Activated naive CD4-positive, alpha-beta T cell treated with anti-CD3 and anti-CD28 coated beads, Interleukin-2, amount 50 U/mL, for 72 hours (primary cell): ENCODE measurements at regions not wholly inside any gene's neighbourhood (a gene's known extent, or its start where the extent isn't known, plus 50 kb on each side); places are given as distances from the start of the nearest gene placed in this dataset.

ENCODE experiments used
- ATAC-seq, 2 donors: fragments of 150-1000 bp; cut with Tn5 transposase; 2 replicates each; pipeline ENCODE4 v1.10.0; 2021; ENCODE audit warnings: mild to moderate bottlenecking in 2 of 2, moderate library complexity in 2 of 2
- DNase-seq, 2 donors: peaks; one replicate each; pipeline ENCODE4 v3.0.0; 2021 to 2022; ENCODE audit warnings: low spot score in 2 of 2
- H3K27ac Mint-ChIP-seq, 2 donors: one replicate each; pipeline ENCODE4 v1.8.0; 2022; ENCODE audit warnings: mild to moderate bottlenecking in 2 of 2, mixed read lengths in 2 of 2
- H3K36me3 Mint-ChIP-seq, 2 donors: one replicate each; pipeline ENCODE4 v1.8.0; 2022; ENCODE audit warnings: mixed read lengths in 2 of 2
- H3K9me3 Mint-ChIP-seq, 2 donors: one replicate each; pipeline ENCODE4 v1.8.0; 2022; ENCODE audit warnings: mixed read lengths in 2 of 2

- no peak for DNase-seq
- Mint-ChIP-seq H3K36me3 (peaks cover 5 to 8% of the 10 kb centered on the region in 2 donors), H3K9me3 (peaks cover 0 to 6% of the 10 kb centered on the region in 2 donors), H3K27ac (no peak overlapping the region)
- no peak for ATAC-seq
Measured at GRCh38 chr3:106113747-106114146, 244.9 kb upstream of the CBLB start.

DNA sequence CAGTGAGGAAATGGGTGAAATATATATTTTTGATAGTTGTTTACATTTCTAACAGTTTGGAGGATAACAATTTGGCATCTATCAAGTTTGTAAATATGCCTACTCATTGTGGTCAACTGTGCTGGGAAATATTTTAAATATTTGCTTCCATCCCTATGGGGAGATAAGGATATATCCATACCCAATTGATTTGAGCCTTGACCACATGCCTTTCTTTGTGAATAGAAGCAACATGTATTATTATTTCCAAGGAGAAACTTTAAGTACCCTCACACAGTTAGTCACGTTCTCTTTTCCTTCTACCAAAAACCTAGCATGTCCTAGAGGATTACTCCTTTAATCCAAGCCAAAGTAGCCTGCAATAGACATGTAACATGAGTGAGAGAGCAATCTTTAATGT, 245.4 kb upstream of the CBLB start:
- Mint-ChIP-seq H3K9me3 (peaks cover 0 to 6% of the 10 kb centered on the region in 2 donors), H3K36me3 (peaks cover 5 to 12% of the 10 kb centered on the region in 2 donors), H3K27ac (no peak overlapping the region)
- ATAC-seq (no peak), DNase-seq (no peak)

- H3K9me3 Mint-ChIP-seq: peaks cover 0 to 6% of the 10 kb centered on the region in 2 donors
- DNase-seq (no peak), ATAC-seq (no peak)
- peaks cover 5 to 17% of the 10 kb centered on the region in 2 donors for H3K36me3 Mint-ChIP-seq
- no peak overlapping the region for H3K27ac Mint-ChIP-seq
Measured at GRCh38 chr3:106114848-106115247, 246.0 kb upstream of the CBLB start.

DNA sequence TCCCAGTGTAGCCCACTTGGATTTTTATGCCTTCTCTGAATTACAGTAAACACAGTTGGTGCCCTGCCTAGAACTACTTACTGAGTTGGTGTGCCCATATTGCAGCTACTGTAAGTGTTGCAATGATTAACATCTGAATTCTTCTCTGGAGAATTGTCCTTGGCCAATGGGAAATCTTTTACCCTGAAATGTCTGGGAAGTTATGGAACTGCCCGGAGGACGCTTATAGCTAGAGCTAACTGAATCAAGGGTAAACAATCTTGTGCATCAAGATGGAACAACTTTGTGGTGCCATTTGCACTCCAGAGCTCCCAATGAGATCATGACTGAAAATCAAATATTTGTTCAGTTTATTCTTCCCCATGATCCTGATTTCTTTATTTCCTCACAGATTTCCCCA, 246.7 kb upstream of the CBLB start:
- Mint-ChIP-seq H3K9me3 (peaks cover 0 to 6% of the 10 kb centered on the region in 2 donors), H3K36me3 (peaks cover 5 to 17% of the 10 kb centered on the region in 2 donors), H3K27ac (no peak overlapping the region)
- ATAC-seq (no peak), DNase-seq (no peak)

GRCh38 chr3:106116733-106117489, 248.1 kb upstream of the CBLB start:
- ATAC-seq (no peak), DNase-seq (no peak)
- Mint-ChIP-seq H3K27ac (no peak overlapping the region), H3K9me3 (peaks cover 0 to 6% of the 10 kb centered on the region in 2 donors), H3K36me3 (peaks cover 5 to 17% of the 10 kb centered on the region in 2 donors)

GRCh38 chr3:106117490-106117858, 248.7 kb upstream of the CBLB start:
- Mint-ChIP-seq H3K36me3 (peaks cover 5 to 17% of the 10 kb centered on the region in 2 donors), H3K27ac (no peak overlapping the region), H3K9me3 (peaks cover 0 to 6% of the 10 kb centered on the region in 2 donors)
- ATAC-seq (no peak), DNase-seq (no peak)

- Mint-ChIP-seq H3K27ac (peak overlapping the region; percentile 39 to 81), H3K9me3 (peaks cover 0 to 6% of the 10 kb centered on the region in 2 donors), H3K36me3 (peaks cover 5 to 17% of the 10 kb centered on the region in 2 donors)
- DNase-seq: no peak
- ATAC-seq: peak; percentile 97 to 98
Measured at GRCh38 chr3:106119614-106120082, 250.8 kb upstream of the CBLB start.

GRCh38 chr3:106120356-106120755, 251.5 kb upstream of the CBLB start:
- Mint-ChIP-seq H3K27ac (peak overlapping the region in 1 of 2 donors; percentile 81), H3K9me3 (peaks cover 0 to 6% of the 10 kb centered on the region in 2 donors), H3K36me3 (peaks cover 5 to 17% of the 10 kb centered on the region in 2 donors)
- DNase-seq (no peak), ATAC-seq (peak in 1 of 2 donors; percentile 30)

GRCh38 chr3:106121491-106122289, 252.9 kb upstream of the CBLB start:
- ATAC-seq (no peak), DNase-seq (no peak)
- peaks cover under 1 to 10% of the 10 kb centered on the region in 2 donors for H3K36me3 Mint-ChIP-seq
- H3K9me3 Mint-ChIP-seq: peaks cover 0 to 8% of the 10 kb centered on the region in 2 donors
- H3K27ac Mint-ChIP-seq: no peak overlapping the region

- Mint-ChIP-seq H3K27ac (no peak overlapping the region), H3K9me3 (peaks cover 0 to 12% of the 10 kb centered on the region in 2 donors), H3K36me3 (no peaks in the 10 kb centered on the region)
- DNase-seq (no peak), ATAC-seq (no peak)
Measured at GRCh38 chr3:106124818-106125217, 256.0 kb upstream of the CBLB start.

- peaks cover 0 to 12% of the 10 kb centered on the region in 2 donors for H3K9me3 Mint-ChIP-seq
- no peak overlapping the region for H3K27ac Mint-ChIP-seq
- ATAC-seq (no peak), DNase-seq (no peak)
- no peaks in the 10 kb centered on the region for H3K36me3 Mint-ChIP-seq
Measured at GRCh38 chr3:106125321-106125720, 256.5 kb upstream of the CBLB start.

DNA sequence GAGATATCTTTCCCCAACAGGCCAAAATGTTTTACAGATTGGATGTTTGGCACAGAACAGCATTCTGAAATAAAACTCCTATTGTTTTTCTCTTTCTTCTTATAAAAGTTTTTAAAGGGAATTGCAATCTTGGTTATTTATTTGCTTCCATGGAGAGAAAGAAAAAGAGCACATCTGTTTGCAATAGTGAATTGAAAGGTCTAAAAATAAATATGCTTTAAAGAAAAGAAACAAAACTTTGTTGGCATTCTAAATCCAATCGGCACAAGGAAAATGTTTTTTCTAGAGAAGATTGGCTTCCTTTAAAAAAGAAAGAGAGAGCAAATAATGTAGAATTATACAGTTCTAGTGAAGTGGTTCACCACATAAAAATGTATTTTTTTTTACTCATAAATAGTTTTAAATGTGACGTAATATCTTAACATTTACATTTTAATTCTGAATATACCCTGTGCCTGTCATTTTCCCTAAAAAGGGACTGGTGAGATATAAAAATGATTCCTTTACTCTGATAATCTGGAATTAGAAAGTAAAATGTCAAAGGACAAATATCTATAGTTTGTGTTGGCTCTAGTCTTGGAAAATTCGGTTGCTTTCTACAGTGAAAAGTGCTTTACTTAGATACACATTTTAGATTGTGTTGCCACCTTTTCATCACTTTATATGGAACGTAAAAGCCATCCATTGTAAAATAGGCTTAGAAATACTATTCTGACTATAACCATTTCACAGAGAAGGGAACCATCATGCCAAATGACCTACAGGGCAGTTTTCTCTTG, 257.4 kb upstream of the CBLB start:
- no peaks in the 10 kb centered on the region for H3K36me3 Mint-ChIP-seq
- H3K9me3 Mint-ChIP-seq: peaks cover 0 to 12% of the 10 kb centered on the region in 2 donors
- no peak for DNase-seq
- no peak overlapping the region for H3K27ac Mint-ChIP-seq
- ATAC-seq: no peak

DNA sequence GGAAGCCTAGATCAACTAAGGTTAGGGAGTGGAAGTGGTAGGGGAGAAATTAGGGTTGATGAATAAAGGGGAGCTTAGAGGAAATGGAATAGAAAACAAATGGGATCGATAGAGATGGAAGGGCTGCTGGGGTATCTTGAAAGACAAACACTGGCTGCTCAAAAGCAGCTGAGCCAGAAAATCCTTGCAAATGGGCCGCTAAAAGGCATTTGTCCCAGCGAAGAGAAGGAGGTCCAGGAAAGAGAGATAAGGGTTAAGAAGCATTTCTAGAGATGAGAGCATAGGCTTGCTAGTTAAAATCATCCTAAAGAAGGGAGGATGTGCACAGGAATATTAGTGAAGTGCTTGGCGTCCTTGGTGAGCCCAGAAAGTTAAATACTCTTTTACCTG, 258.0 kb upstream of the CBLB start:
- H3K36me3 Mint-ChIP-seq: no peaks in the 10 kb centered on the region
- ATAC-seq (no peak), DNase-seq (no peak)
- no peak overlapping the region for H3K27ac Mint-ChIP-seq
- peaks cover 0 to 12% of the 10 kb centered on the region in 2 donors for H3K9me3 Mint-ChIP-seq

DNA sequence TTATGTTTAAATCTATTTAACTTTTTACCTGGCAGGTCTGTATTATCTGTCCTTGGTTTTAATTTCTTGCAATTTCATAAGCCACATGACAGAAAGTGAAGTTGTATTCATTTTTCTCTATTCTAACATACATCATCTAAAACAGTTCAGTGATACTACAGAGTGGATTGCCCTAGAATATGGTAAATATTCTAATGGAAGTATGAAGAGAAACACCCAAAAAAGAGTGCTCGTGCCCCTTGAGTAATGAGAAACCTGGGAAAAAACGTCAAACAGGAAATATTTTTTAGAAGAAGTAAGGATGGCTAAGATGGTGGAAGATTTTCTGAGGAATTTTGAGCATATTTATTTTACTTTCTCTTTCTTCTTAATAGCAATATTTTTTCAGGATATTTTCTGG, 261.1 kb upstream of the CBLB start:
- Mint-ChIP-seq H3K27ac (peak overlapping the region in 1 of 2 donors; percentile 55), H3K36me3 (peaks cover 0 to 7% of the 10 kb centered on the region in 2 donors), H3K9me3 (peaks cover 0 to 19% of the 10 kb centered on the region in 2 donors)
- ATAC-seq: no peak
- no peak for DNase-seq

- DNase-seq: no peak
- Mint-ChIP-seq H3K36me3 (peaks cover 0 to 10% of the 10 kb centered on the region in 2 donors), H3K27ac (peak overlapping the region in 1 of 2 donors; percentile 55), H3K9me3 (peaks cover 0 to 19% of the 10 kb centered on the region in 2 donors)
- ATAC-seq: no peak
Measured at GRCh38 chr3:106130384-106131198, 261.8 kb upstream of the CBLB start.
